Colonic mucosa (tissue), 4 donors: ENCODE measurements at regions not wholly inside any gene's neighbourhood (a gene's known extent, or its start where the extent isn't known, plus 50 kb on each side); places are given as distances from the start of the nearest gene placed in this dataset.
A peak's percentile ranks its signal among the peaks of the same experiment; 100 is the strongest.

Experiments used
- DNase-seq: peaks from one replicate; pipeline ENCODE4 v3.0.0-alpha.2; 2020
- H3K27ac ChIP-seq: fragments of 200-600 bp; one replicate; pipeline ENCODE4 v1.8.0; 2021
- H3K27me3 ChIP-seq: fragments of 200-600 bp; one replicate; pipeline ENCODE4 v1.8.0; 2021
- H3K36me3 ChIP-seq: fragments of 200-600 bp; one replicate; pipeline ENCODE4 v1.8.0; 2021
- H3K4me1 ChIP-seq: fragments of 200-600 bp; one replicate; pipeline ENCODE4 v1.8.0; 2021; ENCODE audit warnings: mild to moderate bottlenecking
- H3K4me3 ChIP-seq: fragments of 200-600 bp; one replicate; pipeline ENCODE4 v1.8.0; 2021
- H3K9ac ChIP-seq, 2 donors: one replicate each; pipeline ENCODE4 v1.7.0; 2013; ENCODE audit warnings: control low read depth in 2 of 2, low read depth in 2 of 2, low read length in 2 of 2
- H3K9me3 ChIP-seq: fragments of 200-600 bp; one replicate; pipeline ENCODE4 v1.8.0; 2021
- intact Hi-C: fragments of 100-400 bp; cut with DNase I; formaldehyde crosslinking; loops from one replicate; pipeline ENCODE4 v1.14.1; 2022
- TF ChIP-seq, protein P1 (sequence below): fragments of 200-600 bp; IDR thresholded peaks from one replicate; pipeline ENCODE4 v1.8.0; 2022; ENCODE audit warnings: antibody characterized with exemption, mild to moderate bottlenecking
- donor health status: healthy.
- donor health status: DM: no; HTN: no; CAD: no.
- donor health status: DM: no; HTN: no; CAD: no.

DNA sequence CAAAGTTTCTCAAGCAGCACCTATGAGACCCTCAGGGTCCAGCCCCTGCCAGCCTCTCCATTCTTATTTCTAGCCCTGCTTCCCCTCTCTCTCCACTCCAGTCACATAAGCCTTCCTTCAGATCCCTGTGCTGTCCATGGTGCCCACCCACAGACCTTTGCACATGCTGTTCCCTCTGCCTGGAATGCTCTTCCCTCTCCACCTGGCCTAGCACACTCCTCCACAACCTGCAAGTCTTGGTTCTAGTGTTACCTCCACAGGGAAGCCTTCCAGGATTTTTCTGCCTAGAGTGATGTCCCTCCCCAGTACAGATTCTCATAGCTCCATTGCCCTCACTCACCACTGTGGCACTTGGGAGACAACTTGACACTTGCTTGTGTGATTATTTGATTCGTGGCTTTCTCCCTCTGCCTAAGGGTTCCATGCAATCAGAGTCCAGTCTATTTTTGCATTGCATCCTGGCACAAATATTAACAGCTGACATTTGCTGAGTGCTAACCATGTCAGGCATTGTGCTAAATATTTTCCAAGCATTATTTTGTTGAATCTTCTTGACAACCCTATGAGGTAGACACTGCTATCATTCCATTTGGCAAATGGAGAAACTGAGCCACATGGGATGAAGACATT, 127.3 kb downstream of the SYF2 start:
- H3K4me3 ChIP-seq = no peak overlapping the region
- no peaks in the 10 kb centered on the region for H3K27me3 ChIP-seq
- H3K36me3 ChIP-seq = no peaks in the 10 kb centered on the region
- no peak overlapping the region for H3K9ac ChIP-seq
- H3K27ac ChIP-seq = no peak overlapping the region
- intact Hi-C loops = loop anchor here (5.0 kb wide), 3 partner anchors 68 to 258 kb away; partner anchors contain the start of gene RUNX3
- DNase-seq = no peak
- H3K4me1 ChIP-seq = no peaks in the 10 kb centered on the region
- H3K9me3 ChIP-seq = no peaks in the 10 kb centered on the region
- TF ChIP-seq, protein P1, sequence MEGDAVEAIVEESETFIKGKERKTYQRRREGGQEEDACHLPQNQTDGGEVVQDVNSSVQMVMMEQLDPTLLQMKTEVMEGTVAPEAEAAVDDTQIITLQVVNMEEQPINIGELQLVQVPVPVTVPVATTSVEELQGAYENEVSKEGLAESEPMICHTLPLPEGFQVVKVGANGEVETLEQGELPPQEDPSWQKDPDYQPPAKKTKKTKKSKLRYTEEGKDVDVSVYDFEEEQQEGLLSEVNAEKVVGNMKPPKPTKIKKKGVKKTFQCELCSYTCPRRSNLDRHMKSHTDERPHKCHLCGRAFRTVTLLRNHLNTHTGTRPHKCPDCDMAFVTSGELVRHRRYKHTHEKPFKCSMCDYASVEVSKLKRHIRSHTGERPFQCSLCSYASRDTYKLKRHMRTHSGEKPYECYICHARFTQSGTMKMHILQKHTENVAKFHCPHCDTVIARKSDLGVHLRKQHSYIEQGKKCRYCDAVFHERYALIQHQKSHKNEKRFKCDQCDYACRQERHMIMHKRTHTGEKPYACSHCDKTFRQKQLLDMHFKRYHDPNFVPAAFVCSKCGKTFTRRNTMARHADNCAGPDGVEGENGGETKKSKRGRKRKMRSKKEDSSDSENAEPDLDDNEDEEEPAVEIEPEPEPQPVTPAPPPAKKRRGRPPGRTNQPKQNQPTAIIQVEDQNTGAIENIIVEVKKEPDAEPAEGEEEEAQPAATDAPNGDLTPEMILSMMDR = no peak

DNA sequence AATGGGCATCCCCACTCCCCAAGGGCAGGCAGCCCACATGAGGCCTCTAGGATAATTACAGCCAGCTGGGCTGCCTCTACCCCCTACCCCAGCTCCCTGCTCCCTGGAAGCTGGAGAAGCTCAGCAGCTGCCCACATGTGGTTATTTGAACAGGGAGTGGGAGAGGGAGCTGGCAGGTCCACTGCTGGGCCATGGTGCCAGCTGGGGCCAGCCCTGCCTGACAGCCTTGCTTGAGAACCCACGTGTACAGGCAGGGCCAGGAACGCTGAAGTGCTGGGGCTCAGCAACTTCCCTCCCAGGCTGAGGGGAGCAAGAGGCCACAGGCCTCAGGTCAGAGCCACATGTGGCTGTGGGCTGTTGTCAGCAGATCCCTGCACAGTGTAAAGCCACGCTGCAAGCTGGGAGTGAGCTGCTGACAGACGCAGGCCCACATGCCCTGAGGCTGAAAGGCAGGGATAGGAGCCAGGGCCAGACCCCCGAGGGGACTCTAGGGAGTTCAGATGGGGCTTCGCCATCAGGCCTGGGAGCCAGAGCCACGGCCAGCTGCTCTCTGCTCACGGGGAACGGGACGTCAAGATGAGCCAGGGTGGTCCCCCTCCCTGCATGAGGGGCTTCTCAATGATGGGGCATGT, 129.0 kb downstream of the SYF2 start:
- Histone ChIP-seq H3K27ac (no peak overlapping the region), H3K4me1 (no peaks in the 10 kb centered on the region), H3K27me3 (no peaks in the 10 kb centered on the region), H3K36me3 (no peaks in the 10 kb centered on the region), H3K9me3 (no peaks in the 10 kb centered on the region), H3K9ac (no peak overlapping the region), H3K4me3 (no peak overlapping the region)
- TF ChIP-seq, protein P1 = no peak
- intact Hi-C loops = loop anchor here (5.0 kb wide), 3 partner anchors 66 to 256 kb away; partner anchors contain the start of gene RUNX3
- DNase-seq = no peak

DNA sequence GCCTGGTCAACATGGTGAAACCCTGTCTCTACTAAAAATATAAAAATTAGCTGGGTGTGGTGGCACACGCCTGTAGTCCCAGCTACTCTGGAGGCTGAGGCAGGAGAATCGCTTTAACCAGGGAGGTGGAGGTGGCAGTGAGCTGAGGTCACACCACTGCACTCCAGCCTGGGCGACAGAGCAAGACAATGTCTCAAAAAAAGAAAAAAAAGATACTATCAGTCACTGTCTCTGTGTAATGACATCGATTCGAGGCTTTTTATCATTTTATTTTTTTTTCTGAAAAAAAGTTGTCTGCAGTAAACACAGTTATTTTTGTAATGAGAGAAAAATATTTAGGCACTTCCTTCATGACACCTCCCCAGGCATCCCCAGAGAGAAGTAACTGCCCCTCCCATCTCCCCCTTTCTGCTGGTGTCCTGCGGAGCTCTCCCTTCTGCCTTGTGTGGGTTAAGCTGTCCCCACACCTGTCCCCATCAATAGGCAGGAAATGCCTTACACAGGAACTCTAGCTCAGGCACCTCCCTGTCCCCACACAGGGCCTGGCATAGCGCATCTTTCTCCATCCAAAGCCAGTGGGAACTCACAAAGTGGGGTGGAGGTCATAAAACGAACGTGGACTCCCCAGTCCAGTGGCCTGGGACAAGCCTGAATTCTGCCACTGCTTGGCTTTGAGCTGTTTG, 132.0 kb downstream of the SYF2 start:
- Histone ChIP-seq H3K4me3 (no peak overlapping the region), H3K9ac (no peak overlapping the region), H3K4me1 (no peaks in the 10 kb centered on the region), H3K27ac (no peak overlapping the region), H3K9me3 (no peaks in the 10 kb centered on the region), H3K36me3 (no peaks in the 10 kb centered on the region), H3K27me3 (no peaks in the 10 kb centered on the region)
- DNase-seq = no peak
- intact Hi-C loops = loop anchor here (5.0 kb wide), 3 partner anchors 63 to 253 kb away; partner anchors contain the start of gene RUNX3
- TF ChIP-seq, protein P1 = no peak

DNA sequence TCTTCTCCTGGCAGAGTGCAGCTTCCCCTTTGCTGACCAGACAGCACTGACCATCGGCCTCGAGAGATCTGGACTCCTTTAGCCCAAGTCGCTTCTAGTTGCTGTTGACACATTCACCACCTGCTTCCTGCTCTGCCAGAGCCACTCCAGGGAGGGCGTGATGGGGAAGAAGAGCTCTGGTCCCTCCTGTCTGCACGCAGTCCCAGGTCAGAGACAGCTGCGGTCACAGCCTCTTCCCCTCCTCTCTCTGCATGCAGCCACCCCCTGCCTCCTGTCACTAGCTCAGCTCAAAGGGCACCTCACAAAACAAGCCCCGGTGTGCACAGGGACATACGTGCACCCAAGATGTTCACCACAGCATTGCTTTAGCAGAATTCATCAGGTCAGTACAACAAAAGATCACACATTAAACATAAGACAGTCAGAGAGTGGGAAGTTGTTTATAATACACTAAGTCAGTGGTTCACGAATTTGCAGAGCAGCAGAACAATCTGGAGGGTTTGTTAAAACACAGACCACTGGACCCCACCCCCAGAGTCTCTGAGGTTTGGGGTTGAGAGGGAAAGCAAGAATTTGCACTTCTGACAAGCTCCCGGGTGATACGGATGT, 132.9 kb downstream of the SYF2 start:
- DNase-seq = peak; percentile 21
- Histone ChIP-seq H3K27me3 (no peaks in the 10 kb centered on the region), H3K9ac (no peak overlapping the region), H3K4me3 (no peak overlapping the region), H3K9me3 (no peaks in the 10 kb centered on the region), H3K36me3 (no peaks in the 10 kb centered on the region), H3K27ac (no peak overlapping the region), H3K4me1 (no peaks in the 10 kb centered on the region)
- intact Hi-C loops = no loop called here
- TF ChIP-seq, protein P1 = no peak

DNA sequence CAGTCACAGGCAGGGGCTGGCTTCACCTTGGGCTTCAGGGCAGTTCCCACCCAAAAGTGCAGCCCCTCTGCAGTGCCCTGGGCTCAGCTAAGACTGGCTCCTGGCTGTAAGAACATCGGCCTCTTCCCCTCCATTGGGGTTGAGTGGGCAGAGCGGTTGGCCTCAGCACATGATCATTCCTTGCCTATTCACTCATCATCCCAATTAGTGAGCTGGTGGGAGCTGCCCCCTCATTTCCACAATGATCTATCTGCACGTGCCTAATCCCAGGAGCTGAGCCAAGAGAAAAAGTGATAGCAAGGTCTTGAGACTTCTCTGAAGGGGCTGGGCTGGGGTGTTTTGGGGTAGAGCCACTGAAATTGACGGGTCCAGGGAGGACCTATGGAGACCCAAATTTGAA, 133.6 kb downstream of the SYF2 start:
- H3K27ac ChIP-seq = no peak overlapping the region
- no peak overlapping the region for H3K9ac ChIP-seq
- intact Hi-C loops = no loop called here
- H3K9me3 ChIP-seq = no peaks in the 10 kb centered on the region
- no peaks in the 10 kb centered on the region for H3K27me3 ChIP-seq
- H3K4me1 ChIP-seq = no peaks in the 10 kb centered on the region
- H3K4me3 ChIP-seq = no peak overlapping the region
- TF ChIP-seq, protein P1 = no peak
- no peak for DNase-seq
- no peaks in the 10 kb centered on the region for H3K36me3 ChIP-seq
